ENCODE measurements at regions not wholly inside any gene's neighbourhood (a gene's known extent, or its start where the extent isn't known, plus 50 kb on each side); places are given as distances from the start of the nearest gene placed in this dataset.

DNA sequence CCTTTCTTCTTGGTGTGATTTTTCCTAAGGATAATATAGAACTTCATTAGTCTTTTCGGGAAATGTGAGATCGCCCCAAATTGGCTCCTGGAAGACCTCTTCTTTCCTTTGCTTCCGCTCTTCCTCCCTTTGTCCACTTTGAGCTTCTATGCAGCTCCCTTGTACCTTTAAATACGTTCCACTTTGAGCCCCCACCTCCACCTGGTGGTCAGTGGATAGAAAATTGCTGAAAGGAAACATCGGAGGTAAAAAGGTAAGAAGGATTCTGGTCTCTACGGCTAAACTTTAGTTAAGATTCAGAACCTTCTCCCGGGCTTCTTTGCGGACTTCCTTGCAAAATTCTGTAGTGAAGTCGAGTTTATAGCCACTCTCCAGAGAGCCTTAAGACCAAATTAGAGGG, 55.0 kb upstream of the TM9SF2 start:
- Mint-ChIP-seq H3K4me1 (peaks cover 26 to 28% of the 10 kb centered on the region in 2 experiments), H3K4me3 (no peak overlapping the region), H3K27me3 (ENCODE audit: low read depth) (no peaks in the 10 kb centered on the region), H3K27ac (peak overlapping the region in 1 of 3 experiments; percentile 12; a peak in 2 of 7 replicates), H3K9me3 (peaks cover 0 to 2% of the 10 kb centered on the region in 2 experiments; a peak in 3 of 5 replicates), H3K36me3 (ENCODE audit: insufficient read depth in 1 of 3, low read depth in 3 of 3) (no peaks in the 10 kb centered on the region; a peak in 2 of 7 replicates)
- Histone ChIP-seq H3K9ac (ENCODE audit: extremely low read depth, insufficient read length, low read length) (no peak overlapping the region), H4K8ac (replicated peaks; ENCODE audit: insufficient read length, low read depth, low read length) (no peak overlapping the region), H3K4ac (ENCODE audit: low read depth, low read length) (no peak overlapping the region), H3K23me2 (ENCODE audit: insufficient read length, low read depth, low read length, poor library complexity, severe bottlenecking) (no peaks in the 10 kb centered on the region), H2BK12ac (ENCODE audit: insufficient read length, low read depth, low read length) (no peak overlapping the region), H3K18ac (ENCODE audit: insufficient read length, low read depth, low read length) (no peak overlapping the region), H2BK15ac (ENCODE audit: low read depth, low read length) (no peak overlapping the region), H2BK5ac (ENCODE audit: insufficient read length, low read length) (no peak overlapping the region), H3T11ph (ENCODE audit: low read length) (no peak overlapping the region), H3K79me1 (ENCODE audit: insufficient read depth, low read depth, low read length, poor library complexity, severe bottlenecking) (no peaks in the 10 kb centered on the region), H3K56ac (ENCODE audit: insufficient read length, low read depth, low read length) (no peak overlapping the region), H2BK120ac (ENCODE audit: low read depth, low read length, poor library complexity, severe bottlenecking) (no peak overlapping the region), H4K91ac (ENCODE audit: insufficient read length, low read depth, low read length) (no peak overlapping the region), H2AK5ac (ENCODE audit: insufficient read length, low read length) (no peak overlapping the region), H3K79me2 (ENCODE audit: insufficient read depth, low read length) (no peaks in the 10 kb centered on the region), H3K23ac (ENCODE audit: insufficient read length, low read depth, low read length) (no peak overlapping the region), H3K27ac (ENCODE audit: insufficient read length, low read depth, low read length) (no peak overlapping the region), H3K27me3 (ENCODE audit: insufficient read depth, low read length) (no peaks in the 10 kb centered on the region), H3K4me2 (ENCODE audit: insufficient read depth, insufficient read length, low read length) (no peak overlapping the region), H2BK20ac (ENCODE audit: low read depth, low read length, poor library complexity, severe bottlenecking) (no peak overlapping the region), H3K9me3 (ENCODE audit: control insufficient read depth, low read depth, low read length) (no peaks in the 10 kb centered on the region), H3K14ac (ENCODE audit: insufficient read depth, low read length) (no peak overlapping the region), H4K5ac (ENCODE audit: insufficient read length, low read depth, low read length) (no peak overlapping the region), H4K20me1 (ENCODE audit: control insufficient read depth, insufficient read depth, insufficient read length) (no peaks in the 10 kb centered on the region), H3K4me1 (ENCODE audit: insufficient read depth, low read length) (peaks cover 4% of the 10 kb centered on the region; the same call in 1 of the 2 replicates), H2AFZ (ENCODE audit: low read length) (peak overlapping the region; percentile 87)
- DNase-seq = peak; percentile 61
- TF ChIP-seq, protein P1, sequence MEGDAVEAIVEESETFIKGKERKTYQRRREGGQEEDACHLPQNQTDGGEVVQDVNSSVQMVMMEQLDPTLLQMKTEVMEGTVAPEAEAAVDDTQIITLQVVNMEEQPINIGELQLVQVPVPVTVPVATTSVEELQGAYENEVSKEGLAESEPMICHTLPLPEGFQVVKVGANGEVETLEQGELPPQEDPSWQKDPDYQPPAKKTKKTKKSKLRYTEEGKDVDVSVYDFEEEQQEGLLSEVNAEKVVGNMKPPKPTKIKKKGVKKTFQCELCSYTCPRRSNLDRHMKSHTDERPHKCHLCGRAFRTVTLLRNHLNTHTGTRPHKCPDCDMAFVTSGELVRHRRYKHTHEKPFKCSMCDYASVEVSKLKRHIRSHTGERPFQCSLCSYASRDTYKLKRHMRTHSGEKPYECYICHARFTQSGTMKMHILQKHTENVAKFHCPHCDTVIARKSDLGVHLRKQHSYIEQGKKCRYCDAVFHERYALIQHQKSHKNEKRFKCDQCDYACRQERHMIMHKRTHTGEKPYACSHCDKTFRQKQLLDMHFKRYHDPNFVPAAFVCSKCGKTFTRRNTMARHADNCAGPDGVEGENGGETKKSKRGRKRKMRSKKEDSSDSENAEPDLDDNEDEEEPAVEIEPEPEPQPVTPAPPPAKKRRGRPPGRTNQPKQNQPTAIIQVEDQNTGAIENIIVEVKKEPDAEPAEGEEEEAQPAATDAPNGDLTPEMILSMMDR (conservative IDR thresholded peaks at IDR 0.05) = peak; percentile 61
- no CpG with 5 or more reads among the region's 9 CpGs for WGBS (ENCODE audit: extremely low coverage, insufficient read length, low lambda C conversion rate)
